ENCODE measurements at regions not wholly inside any gene's neighbourhood (a gene's known extent, or its start where the extent isn't known, plus 50 kb on each side); places are given as distances from the start of the nearest gene placed in this dataset.

DNA sequence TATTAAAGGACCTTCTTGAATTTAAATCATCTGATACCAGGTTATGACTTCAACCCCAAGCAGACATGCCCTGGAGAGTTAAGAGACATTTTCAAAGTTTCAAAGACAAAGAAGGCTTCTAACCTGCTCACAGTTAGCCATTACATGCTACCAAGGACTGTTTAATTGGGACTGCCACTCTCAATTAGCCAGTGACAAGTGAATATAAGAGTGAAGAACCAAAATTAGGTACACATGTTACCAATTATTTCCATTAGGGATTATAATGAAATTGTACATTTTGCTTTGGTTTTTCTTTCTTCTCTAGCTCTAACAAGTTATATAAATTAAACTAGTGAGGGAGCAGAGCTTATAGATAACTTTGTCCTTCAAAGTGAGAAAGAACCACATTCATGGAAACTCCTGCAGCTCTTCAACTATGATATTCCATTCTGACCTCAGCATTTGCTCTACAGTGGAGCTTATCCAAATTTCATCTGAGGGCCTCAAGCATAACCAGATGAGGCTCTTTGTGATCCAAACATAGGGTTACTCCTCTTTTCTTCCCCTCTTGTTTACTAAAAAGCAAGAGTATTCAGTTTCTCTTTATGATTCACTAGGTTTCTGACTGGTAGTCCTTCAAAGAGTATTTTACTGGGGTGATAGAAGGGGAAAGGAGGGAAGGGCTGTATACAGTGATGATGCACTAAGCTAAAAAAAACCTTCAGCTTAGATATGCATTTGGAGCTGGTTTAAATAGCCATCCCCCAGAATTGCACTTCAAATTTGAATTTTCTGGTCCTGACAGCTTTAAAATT, 91.3 kb downstream of the DUSP6 start:
- H3K4me1 ChIP-seq (ENCODE audit: control insufficient read depth, low read length) = no peaks in the 10 kb centered on the region
- no peak overlapping the region for H3K4me3 ChIP-seq (ENCODE audit: low read length)
- H3K27ac ChIP-seq (ENCODE audit: low read depth, low read length) = no peak overlapping the region
- no peak overlapping the region for H3K4me2 ChIP-seq (ENCODE audit: low read length)
- no peaks in the 10 kb centered on the region for H3K9me3 ChIP-seq (ENCODE audit: control insufficient read depth, insufficient read depth, low read length)
- H3K36me3 ChIP-seq (ENCODE audit: control insufficient read depth, low read length) = no peaks in the 10 kb centered on the region
- H3K79me2 ChIP-seq (ENCODE audit: control insufficient read depth, low read length) = no peaks in the 10 kb centered on the region
- TF ChIP-seq, protein P1, sequence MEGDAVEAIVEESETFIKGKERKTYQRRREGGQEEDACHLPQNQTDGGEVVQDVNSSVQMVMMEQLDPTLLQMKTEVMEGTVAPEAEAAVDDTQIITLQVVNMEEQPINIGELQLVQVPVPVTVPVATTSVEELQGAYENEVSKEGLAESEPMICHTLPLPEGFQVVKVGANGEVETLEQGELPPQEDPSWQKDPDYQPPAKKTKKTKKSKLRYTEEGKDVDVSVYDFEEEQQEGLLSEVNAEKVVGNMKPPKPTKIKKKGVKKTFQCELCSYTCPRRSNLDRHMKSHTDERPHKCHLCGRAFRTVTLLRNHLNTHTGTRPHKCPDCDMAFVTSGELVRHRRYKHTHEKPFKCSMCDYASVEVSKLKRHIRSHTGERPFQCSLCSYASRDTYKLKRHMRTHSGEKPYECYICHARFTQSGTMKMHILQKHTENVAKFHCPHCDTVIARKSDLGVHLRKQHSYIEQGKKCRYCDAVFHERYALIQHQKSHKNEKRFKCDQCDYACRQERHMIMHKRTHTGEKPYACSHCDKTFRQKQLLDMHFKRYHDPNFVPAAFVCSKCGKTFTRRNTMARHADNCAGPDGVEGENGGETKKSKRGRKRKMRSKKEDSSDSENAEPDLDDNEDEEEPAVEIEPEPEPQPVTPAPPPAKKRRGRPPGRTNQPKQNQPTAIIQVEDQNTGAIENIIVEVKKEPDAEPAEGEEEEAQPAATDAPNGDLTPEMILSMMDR (IDR thresholded peaks at IDR 0.05; ENCODE audit: low read depth, low read length, poor library complexity, severe bottlenecking) = no peak
- TF ChIP-seq EZH2phosphoT487 (IDR thresholded peaks at IDR 0.05; ENCODE audit: borderline replicate concordance, low read length) = no peak
- no peaks in the 10 kb centered on the region for H4K20me1 ChIP-seq (ENCODE audit: control insufficient read depth, insufficient read depth, low read depth, low read length)
- no peaks in the 10 kb centered on the region for H3K9me2 ChIP-seq (replicated peaks; ENCODE audit: control insufficient read depth, low read length)
- H3K27me3 ChIP-seq (ENCODE audit: control insufficient read depth, low read length) = peaks cover 3% of the 10 kb centered on the region; the same call in 1 of the 2 replicates
- H3F3A ChIP-seq (ENCODE audit: control insufficient read depth, insufficient read depth) = no peaks in the 10 kb centered on the region

DNA sequence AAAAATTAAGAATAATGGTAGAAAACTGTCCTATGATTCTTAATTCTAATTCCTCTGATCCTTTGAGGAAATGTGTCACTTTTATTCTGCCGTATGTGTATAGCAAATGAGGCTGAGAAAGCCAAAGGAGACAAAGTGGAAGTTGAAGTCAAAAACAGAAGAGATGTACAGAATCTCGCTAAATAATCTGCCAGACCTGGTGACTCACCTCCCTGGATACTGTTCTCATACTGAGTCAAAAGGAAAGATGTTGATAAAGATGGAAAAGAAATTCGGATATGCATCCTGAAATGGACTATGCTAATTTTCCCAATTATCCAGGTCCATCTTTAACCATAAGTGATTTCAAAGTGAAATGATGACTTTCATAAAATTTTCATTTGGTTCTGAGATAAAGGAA, 92.5 kb downstream of the DUSP6 start:
- H3K36me3 ChIP-seq (ENCODE audit: control insufficient read depth, low read length) = no peaks in the 10 kb centered on the region
- H3K27ac ChIP-seq (ENCODE audit: low read depth, low read length) = no peak overlapping the region
- no peaks in the 10 kb centered on the region for H3K4me1 ChIP-seq (ENCODE audit: control insufficient read depth, low read length)
- no peak overlapping the region for H3K4me3 ChIP-seq (ENCODE audit: low read length)
- H3F3A ChIP-seq (ENCODE audit: control insufficient read depth, insufficient read depth) = no peaks in the 10 kb centered on the region
- H3K79me2 ChIP-seq (ENCODE audit: control insufficient read depth, low read length) = no peaks in the 10 kb centered on the region
- H3K9me3 ChIP-seq (ENCODE audit: control insufficient read depth, insufficient read depth, low read length) = no peaks in the 10 kb centered on the region
- no peak overlapping the region for H3K4me2 ChIP-seq (ENCODE audit: low read length)
- no peaks in the 10 kb centered on the region for H4K20me1 ChIP-seq (ENCODE audit: control insufficient read depth, insufficient read depth, low read depth, low read length)
- no peak for TF ChIP-seq EZH2phosphoT487 (IDR thresholded peaks at IDR 0.05; ENCODE audit: borderline replicate concordance, low read length)
- TF ChIP-seq, protein P1 (IDR thresholded peaks at IDR 0.05; ENCODE audit: low read depth, low read length, poor library complexity, severe bottlenecking) = no peak
- no peaks in the 10 kb centered on the region for H3K9me2 ChIP-seq (replicated peaks; ENCODE audit: control insufficient read depth, low read length)
- peaks cover 3% of the 10 kb centered on the region; the same call in 1 of the 2 replicates for H3K27me3 ChIP-seq (ENCODE audit: control insufficient read depth, low read length)

DNA sequence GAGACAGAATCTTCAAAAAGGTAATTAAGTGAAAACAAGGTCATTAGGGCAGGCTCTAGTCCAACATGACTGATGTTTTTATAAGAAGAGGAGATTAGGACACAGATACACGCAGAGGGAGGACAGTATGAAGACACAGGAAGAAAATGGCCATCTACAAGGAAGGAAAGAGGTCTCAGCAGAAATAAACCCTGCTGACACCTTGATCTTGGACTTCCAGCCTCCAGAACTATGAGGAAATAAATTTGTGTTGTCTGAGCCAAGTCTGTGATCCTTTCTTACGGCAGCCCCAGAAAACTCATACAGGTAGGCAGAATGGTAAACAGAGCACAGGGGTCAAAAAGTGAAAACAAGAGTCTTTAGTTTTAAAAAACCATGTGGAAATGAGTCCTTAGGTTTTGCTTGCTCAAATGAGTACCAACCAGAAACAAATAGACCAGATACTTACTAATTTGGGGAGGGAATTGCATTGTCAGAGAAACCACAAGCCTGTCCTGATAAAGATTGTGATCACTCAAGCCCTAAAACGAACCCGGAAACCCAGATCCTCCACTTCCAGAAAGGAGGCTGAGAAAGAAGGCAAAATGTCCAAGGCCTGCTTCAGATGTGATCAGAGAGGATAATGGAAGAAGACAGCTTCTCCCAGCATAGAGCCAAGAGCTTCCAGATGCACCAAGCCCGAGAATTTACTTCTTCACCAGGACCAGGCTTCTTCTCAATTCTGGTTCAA, 93.9 kb downstream of the DUSP6 start:
- Histone ChIP-seq H3K27ac (ENCODE audit: low read depth, low read length) (no peak overlapping the region), H4K20me1 (ENCODE audit: control insufficient read depth, insufficient read depth, low read depth, low read length) (no peaks in the 10 kb centered on the region), H3K4me1 (ENCODE audit: control insufficient read depth, low read length) (no peaks in the 10 kb centered on the region), H3K9me3 (ENCODE audit: control insufficient read depth, insufficient read depth, low read length) (no peaks in the 10 kb centered on the region), H3K9me2 (replicated peaks; ENCODE audit: control insufficient read depth, low read length) (no peaks in the 10 kb centered on the region), H3K79me2 (ENCODE audit: control insufficient read depth, low read length) (no peaks in the 10 kb centered on the region), H3K4me2 (ENCODE audit: low read length) (no peak overlapping the region), H3K4me3 (ENCODE audit: low read length) (no peak overlapping the region), H3F3A (ENCODE audit: control insufficient read depth, insufficient read depth) (no peaks in the 10 kb centered on the region), H3K36me3 (ENCODE audit: control insufficient read depth, low read length) (no peaks in the 10 kb centered on the region), H3K27me3 (ENCODE audit: control insufficient read depth, low read length) (peaks cover 3% of the 10 kb centered on the region; the same call in 1 of the 2 replicates)
- TF ChIP-seq, protein P1 (IDR thresholded peaks at IDR 0.05; ENCODE audit: low read depth, low read length, poor library complexity, severe bottlenecking) = no peak
- TF ChIP-seq EZH2phosphoT487 (IDR thresholded peaks at IDR 0.05; ENCODE audit: borderline replicate concordance, low read length) = no peak

All from DOHH2 (cell line).